MM.1S (cell line): ENCODE measurements at regions not wholly inside any gene's neighbourhood (a gene's known extent, or its start where the extent isn't known, plus 50 kb on each side); places are given as distances from the start of the nearest gene placed in this dataset.
"Not testable (repeated sequence)": the region's sequence is repeated elsewhere in the genome, so short reads cannot be mapped to it uniquely, and the experiment has no call there.

Experiments
- DNase-seq: peaks from one replicate; pipeline ENCODE4 v3.0.0-alpha.2; 2015
- H2AFZ ChIP-seq: fragments of 300-600 bp; sonication (generic); 2 replicates; pipeline ENCODE4 v1.6.0; 2016; ENCODE audit warnings: antibody characterized with exemption, low read length
- H3F3A ChIP-seq: fragments of 300-600 bp; sonication (generic); 2 replicates; pipeline ENCODE4 v1.6.1; 2016; ENCODE audit warnings: mild to moderate bottlenecking, antibody characterized with exemption, low read length, moderate library complexity, mixed read lengths; ENCODE audit not compliant: insufficient read depth
- H3K27ac ChIP-seq: fragments of 300-600 bp; sonication (generic); 2 replicates; pipeline ENCODE4 v1.5.1; 2016; ENCODE audit warnings: mild to moderate bottlenecking, low read length
- H3K27me3 ChIP-seq: fragments of 300-600 bp; sonication (generic); replicated peaks from 2 replicates; pipeline ENCODE4 v1.6.0; 2016; ENCODE audit warnings: low read length; ENCODE audit not compliant: insufficient read depth
- H3K36me3 ChIP-seq: fragments of 300-600 bp; sonication (generic); replicated peaks from 2 replicates; pipeline ENCODE4 v1.6.1; 2016; ENCODE audit warnings: mild to moderate bottlenecking, low read length, mixed read lengths; ENCODE audit not compliant: insufficient read depth
- H3K4me1 ChIP-seq: fragments of 300-600 bp; sonication (generic); 2 replicates; pipeline ENCODE4 v1.6.1; 2016; ENCODE audit warnings: low read length, mixed read lengths
- H3K4me2 ChIP-seq: fragments of 300-600 bp; sonication (generic); 2 replicates; pipeline ENCODE4 v1.6.0; 2016; ENCODE audit warnings: low read depth, low read length
- H3K4me3 ChIP-seq: fragments of 300-600 bp; sonication (generic); 2 replicates; pipeline ENCODE4 v1.5.1; 2016; ENCODE audit warnings: low read length, mixed read lengths
- H3K79me2 ChIP-seq: fragments of 300-600 bp; sonication (generic); 2 replicates; pipeline ENCODE4 v1.6.1; 2016; ENCODE audit warnings: mixed run types, low read length, mixed read lengths
- H3K9ac ChIP-seq: fragments of 300-600 bp; sonication (generic); 2 replicates; pipeline ENCODE4 v1.6.1; 2016; ENCODE audit warnings: low read length, mixed read lengths
- H3K9me2 ChIP-seq: fragments of 300-600 bp; sonication (generic); replicated peaks from 2 replicates; pipeline ENCODE4 v1.6.1; 2016; ENCODE audit warnings: mild to moderate bottlenecking, low read length, mixed read lengths; ENCODE audit not compliant: insufficient read depth
- H3K9me3 ChIP-seq: fragments of 300-600 bp; sonication (generic); replicated peaks from 2 replicates; pipeline ENCODE4 v1.6.1; 2016; ENCODE audit warnings: mild to moderate bottlenecking, low read length, mixed read lengths; ENCODE audit not compliant: insufficient read depth
- H4K20me1 ChIP-seq: fragments of 300-600 bp; sonication (generic); 2 replicates; pipeline ENCODE4 v1.6.1; 2016; ENCODE audit warnings: mild to moderate bottlenecking, low read length, moderate library complexity, mixed read lengths; ENCODE audit not compliant: insufficient read depth
- CTCF ChIP-seq: fragments of 300-600 bp; sonication (generic); IDR thresholded peaks from 2 replicates; pipeline ENCODE4 v1.5.1; 2016; ENCODE audit warnings: antibody characterized with exemption, low read length, mixed read lengths
- EZH2 ChIP-seq: fragments of 300-600 bp; sonication (generic); optimal IDR thresholded peaks from 2 replicates; pipeline ENCODE3; 2017; ENCODE audit warnings: low read depth, mild to moderate bottlenecking, antibody characterized with exemption, low read length, mixed read lengths
- EZH2phosphoT487 ChIP-seq: fragments of 300-600 bp; sonication (generic); IDR thresholded peaks from 2 replicates; pipeline ENCODE4 v1.6.1; 2018; ENCODE audit warnings: antibody characterized with exemption, low read length

GRCh38 chr20:53764415-53764800, 170.8 kb upstream of the ZNF217 start:
- H3K9me2 ChIP-seq, result no peaks in the 10 kb centered on the region
- H3K4me2 ChIP-seq, result no peak overlapping the region
- TF ChIP-seq EZH2 (no peak), CTCF (no peak), EZH2phosphoT487 (no peak)
- no peaks in the 10 kb centered on the region for H3K27me3 ChIP-seq
- no peaks in the 10 kb centered on the region for H4K20me1 ChIP-seq
- no peak overlapping the region for H2AFZ ChIP-seq
- H3K4me1 ChIP-seq, result no peaks in the 10 kb centered on the region
- no peaks in the 10 kb centered on the region for H3F3A ChIP-seq
- H3K79me2 ChIP-seq, result no peaks in the 10 kb centered on the region
- no peak for DNase-seq
- no peaks in the 10 kb centered on the region for H3K36me3 ChIP-seq
- no peak overlapping the region for H3K9ac ChIP-seq
- H3K4me3 ChIP-seq, result no peak overlapping the region
- no peaks in the 10 kb centered on the region for H3K9me3 ChIP-seq
- no peak overlapping the region for H3K27ac ChIP-seq

GRCh38 chr20:53763707-53764414, 170.2 kb upstream of the ZNF217 start:
- Histone ChIP-seq H3K4me3 (no peak overlapping the region), H3F3A (no peaks in the 10 kb centered on the region), H3K27ac (no peak overlapping the region), H3K79me2 (no peaks in the 10 kb centered on the region), H3K36me3 (no peaks in the 10 kb centered on the region), H3K9ac (no peak overlapping the region), H3K4me2 (no peak overlapping the region), H3K4me1 (no peaks in the 10 kb centered on the region), H2AFZ (no peak overlapping the region), H3K9me2 (no peaks in the 10 kb centered on the region), H3K27me3 (no peaks in the 10 kb centered on the region), H4K20me1 (no peaks in the 10 kb centered on the region), H3K9me3 (no peaks in the 10 kb centered on the region)
- TF ChIP-seq EZH2 (no peak), CTCF (no peak), EZH2phosphoT487 (no peak)
- no peak for DNase-seq

- H4K20me1 ChIP-seq, H3K4me3 ChIP-seq, H3K4me2 ChIP-seq, H3F3A ChIP-seq, H2AFZ ChIP-seq, H3K9me3 ChIP-seq, H3K4me1 ChIP-seq, H3K9me2 ChIP-seq, H3K27me3 ChIP-seq, DNase-seq, H3K9ac ChIP-seq, H3K79me2 ChIP-seq, H3K27ac ChIP-seq, H3K36me3 ChIP-seq: not testable (repeated sequence)
These were observed 168.8 kb upstream of the ZNF217 start for GRCh38 chr20:53762423-53762798.

- Histone ChIP-seq H2AFZ (no peak overlapping the region), H3K4me2 (no peak overlapping the region)
These were observed 166.4 kb upstream of the ZNF217 start for GRCh38 chr20:53760025-53760441.

More at GRCh38 chr20:53760025-53760441, 166.4 kb upstream of the ZNF217 start:
- Histone ChIP-seq H3K9me2 (no peaks in the 10 kb centered on the region), H3K4me1 (no peaks in the 10 kb centered on the region), H3K79me2 (no peaks in the 10 kb centered on the region), H3K9ac (no peak overlapping the region), H3K9me3 (no peaks in the 10 kb centered on the region), H3K27ac (no peak overlapping the region), H3K4me3 (no peak overlapping the region), H3K36me3 (no peaks in the 10 kb centered on the region), H3F3A (no peaks in the 10 kb centered on the region), H3K27me3 (no peaks in the 10 kb centered on the region), H4K20me1 (no peaks in the 10 kb centered on the region)
- TF ChIP-seq CTCF (no peak), EZH2phosphoT487 (no peak), EZH2 (no peak)
- DNase-seq, result no peak
